Pancreas (tissue), 10 donors: ENCODE measurements at regions not wholly inside any gene's neighbourhood (a gene's known extent, or its start where the extent isn't known, plus 50 kb on each side); places are given as distances from the start of the nearest gene placed in this dataset.

Source experiments
- ATAC-seq, 4 donors: fragments of 200-7000 bp; cut with Tn5 transposase; one replicate each; pipeline versions ENCODE4 v1.8.0 to v1.9.1; 2020; ENCODE audit warnings: mild to moderate bottlenecking in 4 of 4, moderate library complexity in 4 of 4
- DNase-seq, 6 donors: peaks; one replicate each; pipeline ENCODE4 v3.0.0-alpha.2; 2020
- FAIRE-seq: peaks from 2 replicates; lab custom pipeline; 2012; peaks lifted over from hg19 to GRCh38; lab: Jason Lieb, UNC
- H3K27ac ChIP-seq, 4 donors: fragments of 200-600 bp; sonication (generic); 1 replicate in 3 of 4; 2 replicates in 1 of 4; pipeline versions ENCODE4 v1.5.0 to v1.8.0; 2020
- H3K27me3 ChIP-seq, 4 donors: fragments of 200-600 bp; one replicate each; pipeline ENCODE4 v1.8.0; 2021
- H3K36me3 ChIP-seq, 3 donors: fragments of 200-600 bp; sonication (generic) in 1 of 3; one replicate each; pipeline versions ENCODE4 v1.5.0 to v1.8.0; 2020 to 2021
- H3K4me1 ChIP-seq, 3 donors: fragments of 200-600 bp; one replicate each; pipeline ENCODE4 v1.8.0; 2021
- H3K4me3 ChIP-seq, 4 donors: fragments of 200-600 bp; sonication (generic) in 2 of 4; one replicate each; pipeline versions ENCODE4 v1.5.0 to v1.8.0; 2020 to 2021
- H3K9me3 ChIP-seq, 4 donors: fragments of 200-600 bp; one replicate each; pipeline ENCODE4 v1.8.0; 2021
- WGBS, 2 donors: extraction: QIAGEN DNeasy Blood & Tissue Kit; methylation state at CpG; one replicate each; pipeline ENCODE4 v1.1.7; 2013; 5-methylcytosine and 5-hydroxymethylcytosine counted together
- intact Hi-C, 3 donors: fragments of 100-400 bp; cut with DNase I; formaldehyde crosslinking; loops; one replicate each; pipeline versions ENCODE4 v1.11.1 to v1.14.2; 2022
- TF ChIP-seq, protein P1 (sequence below), 4 donors: fragments of 200-600 bp; sonication (generic) in 3 of 4; IDR thresholded peaks; one replicate each; pipeline versions ENCODE4 v1.5.0 to v1.8.0; 2021; ENCODE audit warnings: antibody characterized with exemption in 4 of 4
- donor health status: healthy with polysubstance abuse.
- donor health status: DM: no; HTN: no; CAD: no; lungs with moderate emphysema.
- donor health status: DM: no; HTN: no; CAD: no.
- donor health status: control.
- donor health status: control.
- donor health status: Bipolar disorder and iron deficiency.
- donor health status: DM: yes; HTN: yes; CAD: no.
- donor health status: DM: no; HTN: no; CAD: no.
- donor health status: DM: no; HTN: no; CAD: no.
- donor health status: DM: yes; HTN: yes; CAD: no.

DNA sequence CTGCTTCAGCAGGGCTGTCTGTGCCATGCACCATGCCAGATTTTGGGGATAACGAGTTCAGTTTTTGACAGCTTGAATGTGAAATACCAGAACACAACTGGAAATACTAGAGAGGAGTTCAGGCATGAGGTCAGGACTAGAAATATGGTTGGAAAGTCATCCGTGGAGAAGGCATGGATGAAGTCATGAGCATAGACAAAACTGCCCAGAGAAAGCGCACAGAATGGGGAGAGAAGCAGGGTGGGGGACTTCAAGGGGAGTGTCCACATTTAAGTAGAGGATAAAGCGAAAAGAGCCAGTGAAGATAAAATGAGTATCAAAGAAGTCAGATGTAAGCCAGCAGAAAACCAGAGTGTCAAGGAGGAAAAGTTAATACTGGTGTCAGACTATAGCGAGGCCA, 653.4 kb upstream of the ARID1B start:
- intact Hi-C loops: no loop called here
- no peaks in the 10 kb centered on the region for H3K36me3 ChIP-seq
- no peak for DNase-seq
- no peaks in the 10 kb centered on the region for H3K4me1 ChIP-seq
- no peak overlapping the region for H3K27ac ChIP-seq
- FAIRE-seq: no peak
- H3K9me3 ChIP-seq: no peaks in the 10 kb centered on the region
- ATAC-seq: no peak
- TF ChIP-seq, protein P1, sequence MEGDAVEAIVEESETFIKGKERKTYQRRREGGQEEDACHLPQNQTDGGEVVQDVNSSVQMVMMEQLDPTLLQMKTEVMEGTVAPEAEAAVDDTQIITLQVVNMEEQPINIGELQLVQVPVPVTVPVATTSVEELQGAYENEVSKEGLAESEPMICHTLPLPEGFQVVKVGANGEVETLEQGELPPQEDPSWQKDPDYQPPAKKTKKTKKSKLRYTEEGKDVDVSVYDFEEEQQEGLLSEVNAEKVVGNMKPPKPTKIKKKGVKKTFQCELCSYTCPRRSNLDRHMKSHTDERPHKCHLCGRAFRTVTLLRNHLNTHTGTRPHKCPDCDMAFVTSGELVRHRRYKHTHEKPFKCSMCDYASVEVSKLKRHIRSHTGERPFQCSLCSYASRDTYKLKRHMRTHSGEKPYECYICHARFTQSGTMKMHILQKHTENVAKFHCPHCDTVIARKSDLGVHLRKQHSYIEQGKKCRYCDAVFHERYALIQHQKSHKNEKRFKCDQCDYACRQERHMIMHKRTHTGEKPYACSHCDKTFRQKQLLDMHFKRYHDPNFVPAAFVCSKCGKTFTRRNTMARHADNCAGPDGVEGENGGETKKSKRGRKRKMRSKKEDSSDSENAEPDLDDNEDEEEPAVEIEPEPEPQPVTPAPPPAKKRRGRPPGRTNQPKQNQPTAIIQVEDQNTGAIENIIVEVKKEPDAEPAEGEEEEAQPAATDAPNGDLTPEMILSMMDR (IDR thresholded peaks at IDR 0.05): no peak
- H3K27me3 ChIP-seq: no peaks in the 10 kb centered on the region
- WGBS, 2 donors: 70 to 83% methylated on average over 5 of the region's 5 CpGs
- H3K4me3 ChIP-seq: no peak overlapping the region

DNA sequence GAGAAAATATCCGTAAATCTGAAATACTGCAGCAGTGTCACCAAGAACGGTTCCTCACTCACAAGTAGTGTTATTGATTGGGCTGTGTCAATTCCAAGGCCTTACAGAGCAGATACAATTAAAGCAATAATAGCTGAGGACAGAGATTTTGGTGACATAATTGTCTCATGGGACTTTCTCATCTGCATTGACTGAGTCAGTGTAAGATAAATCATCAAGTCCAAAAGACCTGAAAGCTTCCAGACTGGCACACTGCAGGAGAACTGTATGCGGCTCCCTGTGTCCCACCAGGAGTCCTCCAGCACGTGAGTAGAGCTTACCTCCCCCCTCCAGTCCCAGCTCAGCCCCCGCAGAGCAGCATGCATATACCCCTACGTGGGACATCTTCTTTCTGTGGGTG, 655.2 kb upstream of the ARID1B start:
- Histone ChIP-seq H3K4me3 (no peak overlapping the region), H3K27me3 (no peaks in the 10 kb centered on the region), H3K36me3 (no peaks in the 10 kb centered on the region), H3K4me1 (no peaks in the 10 kb centered on the region), H3K9me3 (no peaks in the 10 kb centered on the region), H3K27ac (no peak overlapping the region)
- no peak for FAIRE-seq
- ATAC-seq: no peak
- no peak for DNase-seq
- intact Hi-C loops: no loop called here
- TF ChIP-seq, protein P1 (IDR thresholded peaks at IDR 0.05): no peak
- 67 to 78% methylated on average over 6 of the region's 6 CpGs for WGBS, 2 donors

DNA sequence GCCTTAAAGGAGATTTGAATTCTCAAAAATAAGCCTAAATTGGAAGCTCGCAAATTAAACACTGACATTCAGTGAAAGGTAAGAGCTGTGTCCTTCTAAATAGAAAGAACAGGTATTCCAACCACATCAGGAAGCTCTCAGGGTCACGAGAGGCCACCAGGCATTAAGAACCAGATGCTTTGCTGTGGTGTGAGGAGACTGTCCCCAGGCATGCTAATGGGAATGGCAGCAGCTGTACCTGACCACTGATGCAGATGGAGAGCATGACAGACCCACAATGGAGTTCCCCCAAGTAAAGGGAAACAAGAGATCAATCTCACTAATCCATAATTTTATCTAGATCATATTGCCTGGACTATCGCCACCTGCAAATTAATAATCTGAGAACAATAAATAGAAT, 658.9 kb upstream of the NOX3 start:
- H3K27ac ChIP-seq: no peak overlapping the region
- no peak for FAIRE-seq
- H3K36me3 ChIP-seq: no peaks in the 10 kb centered on the region
- H3K27me3 ChIP-seq: no peaks in the 10 kb centered on the region
- no peak for ATAC-seq
- DNase-seq: no peak
- TF ChIP-seq, protein P1 (IDR thresholded peaks at IDR 0.05): no peak
- no peaks in the 10 kb centered on the region for H3K4me1 ChIP-seq
- H3K4me3 ChIP-seq: no peak overlapping the region
- intact Hi-C loops: no loop called here
- H3K9me3 ChIP-seq: no peaks in the 10 kb centered on the region
- 58 to 61% methylated on average over 3 of the region's 3 CpGs for WGBS, 2 donors

DNA sequence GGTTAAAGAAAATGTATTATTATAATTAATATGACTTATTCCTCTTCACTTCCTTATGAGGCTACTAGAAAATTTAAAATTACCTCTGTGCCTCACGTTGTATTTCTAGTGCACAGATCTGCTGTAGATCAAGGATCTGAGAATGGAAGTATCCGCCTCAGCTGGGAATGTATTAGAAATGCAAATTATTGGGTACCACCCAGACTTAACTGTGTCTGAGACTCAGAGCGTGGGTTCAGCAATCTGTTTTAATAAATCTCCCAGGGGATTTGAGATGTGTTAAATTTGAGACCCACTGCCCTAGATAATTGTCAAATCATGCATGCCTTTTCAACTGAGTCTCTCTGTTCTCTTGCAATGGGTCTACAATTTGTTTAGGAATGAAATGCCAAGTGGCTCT, 658.0 kb upstream of the NOX3 start:
- DNase-seq (no peak), ATAC-seq (no peak), FAIRE-seq (no peak)
- H3K4me1 ChIP-seq: no peaks in the 10 kb centered on the region
- intact Hi-C loops: no loop called here
- no peaks in the 10 kb centered on the region for H3K36me3 ChIP-seq
- no peak overlapping the region for H3K4me3 ChIP-seq
- no peaks in the 10 kb centered on the region for H3K27me3 ChIP-seq
- TF ChIP-seq, protein P1 (IDR thresholded peaks at IDR 0.05): no peak
- H3K27ac ChIP-seq: no peak overlapping the region
- no peaks in the 10 kb centered on the region for H3K9me3 ChIP-seq
- 68 to 74% methylated on average over 3 of the region's 3 CpGs for WGBS, 2 donors

DNA sequence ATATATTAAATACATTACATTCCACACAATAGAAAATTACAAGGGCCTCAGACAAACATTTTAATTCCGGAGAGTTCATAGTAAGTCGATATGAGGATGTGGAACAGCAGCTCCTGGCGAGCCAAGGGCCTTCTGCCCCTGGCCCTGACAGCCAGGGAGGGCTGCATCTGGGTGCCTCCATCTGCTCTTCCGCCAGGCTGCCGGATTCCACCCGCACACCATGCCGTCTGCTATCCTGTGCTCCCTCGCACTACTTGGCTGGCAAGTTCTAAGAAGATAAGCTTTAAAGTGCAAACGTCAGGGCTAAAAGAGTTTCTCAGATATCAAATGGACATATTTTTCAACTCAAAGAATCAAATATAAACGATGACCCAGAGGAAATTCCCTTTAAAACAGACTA, 656.3 kb upstream of the NOX3 start:
- intact Hi-C loops: no loop called here
- FAIRE-seq (no peak), DNase-seq (no peak), ATAC-seq (no peak)
- Histone ChIP-seq H3K36me3 (no peaks in the 10 kb centered on the region), H3K4me1 (no peaks in the 10 kb centered on the region), H3K27ac (no peak overlapping the region), H3K27me3 (no peaks in the 10 kb centered on the region), H3K9me3 (no peaks in the 10 kb centered on the region), H3K4me3 (no peak overlapping the region)
- 70 to 77% methylated on average over 10 of the region's 10 CpGs for WGBS, 2 donors
- TF ChIP-seq, protein P1 (IDR thresholded peaks at IDR 0.05): no peak
